HG03520 (cell line): ENCODE measurements at regions not wholly inside any gene's neighbourhood (a gene's known extent, or its start where the extent isn't known, plus 50 kb on each side); places are given as distances from the start of the nearest gene placed in this dataset.
"Not testable (repeated sequence)": the region's sequence is repeated elsewhere in the genome, so short reads cannot be mapped to it uniquely, and the experiment has no call there.

Source experiments
- ATAC-seq: cut with Tn5 transposase; IDR thresholded peaks from one replicate; pipeline ENCODE4 v1.9.1; 2021; ENCODE audit warnings: mild to moderate bottlenecking, moderate library complexity; ENCODE audit not compliant: unreplicated experiment

DNA sequence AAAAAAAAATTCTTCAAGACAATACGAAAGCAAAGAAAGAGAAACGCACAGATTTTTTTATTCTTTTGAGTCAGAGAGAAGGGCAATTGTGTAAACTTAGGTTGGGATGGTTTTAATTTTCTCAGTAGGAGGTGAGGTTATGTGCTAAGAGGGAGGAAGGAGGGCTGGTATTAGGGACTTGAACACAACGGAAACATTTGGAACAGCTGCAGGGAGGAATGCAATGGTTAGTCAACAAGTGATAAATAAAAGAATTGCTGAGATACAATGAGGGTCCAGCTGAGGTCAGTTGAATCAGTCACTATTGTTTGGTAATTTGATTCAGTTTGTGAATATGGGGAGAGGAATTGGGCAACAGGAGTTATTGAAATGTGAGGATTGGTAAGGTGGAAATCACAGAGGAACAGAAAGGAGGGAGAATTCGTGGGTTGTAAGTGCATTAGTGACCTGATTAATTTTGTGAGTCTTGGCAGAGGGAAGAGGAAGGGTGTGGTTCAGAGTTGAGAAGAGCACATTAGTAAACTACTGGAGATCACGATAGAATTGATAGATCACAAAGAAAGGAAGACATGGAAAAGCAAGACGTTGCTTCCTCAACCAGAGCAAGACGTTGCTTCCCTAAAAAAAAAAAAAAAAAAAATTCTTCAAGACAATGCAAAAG is 499.5 kb upstream of the SPRY2 start:
- no peak for ATAC-seq

GRCh38 chr13:80835902-80836301 is 495.0 kb upstream of the SPRY2 start:
- no peak for ATAC-seq

- ATAC-seq: no peak
Observed at GRCh38 chr13:80830431-80830830, 489.5 kb upstream of the SPRY2 start.

DNA sequence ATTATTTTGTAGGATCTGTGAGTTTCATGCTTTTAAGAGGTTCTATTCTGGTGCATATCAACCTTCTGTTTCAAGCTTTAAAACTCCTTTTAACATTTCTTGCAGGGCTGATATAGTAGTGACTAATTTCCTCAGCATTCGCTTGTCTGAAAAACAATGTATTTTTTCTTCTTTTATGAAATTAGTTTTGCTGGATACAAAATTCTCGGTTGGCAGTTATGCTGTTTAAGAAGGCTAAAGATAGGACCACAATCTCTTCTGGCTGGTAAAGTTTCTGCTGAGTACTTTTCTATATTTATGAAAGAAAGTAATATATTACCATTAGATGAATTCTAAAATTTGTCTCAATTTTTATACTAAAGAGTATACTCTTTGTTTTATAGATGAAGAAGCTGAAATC is 487.8 kb upstream of the SPRY2 start:
- no peak for ATAC-seq

DNA sequence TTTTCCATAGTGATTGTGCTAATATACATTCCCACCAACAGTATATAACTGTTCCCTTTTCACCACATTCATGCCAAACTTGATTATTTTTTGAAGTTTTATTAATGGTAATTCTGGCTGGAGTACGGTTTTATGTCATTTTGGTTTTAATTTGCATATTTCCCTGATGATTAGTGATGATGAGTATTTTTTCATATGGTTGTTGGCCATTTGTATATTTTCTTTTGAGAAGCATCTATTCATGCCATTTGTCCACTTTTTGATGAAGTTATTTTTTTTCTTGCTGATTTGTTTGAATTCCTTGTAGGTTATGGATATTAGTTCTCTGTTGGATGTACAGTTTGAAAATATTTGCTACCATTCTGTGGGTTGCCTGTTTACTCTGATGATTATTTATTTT is 484.4 kb upstream of the SPRY2 start:
- ATAC-seq: no peak

- ATAC-seq: no peak
Observed at GRCh38 chr13:80824229-80824628, 483.3 kb upstream of the SPRY2 start.

DNA sequence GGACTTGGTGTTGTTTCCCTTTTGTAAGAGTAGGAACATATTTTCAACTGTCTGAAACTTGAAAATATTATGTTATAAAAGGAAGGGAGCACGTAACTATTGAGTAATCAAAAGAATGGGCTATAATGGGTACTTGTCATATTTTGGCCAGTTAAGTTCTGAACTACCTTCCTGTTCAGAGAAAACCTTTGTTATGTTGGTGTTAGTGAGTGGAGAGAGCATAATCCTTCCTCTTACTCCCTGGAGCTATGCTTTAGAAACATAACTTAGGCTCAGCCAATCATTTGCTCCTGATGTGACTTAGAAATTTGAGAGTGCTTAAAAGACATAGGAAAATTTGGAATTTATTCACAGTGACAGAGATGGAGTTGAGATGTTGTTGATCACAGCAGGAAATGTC is 482.5 kb upstream of the SPRY2 start:
- ATAC-seq: no peak

DNA sequence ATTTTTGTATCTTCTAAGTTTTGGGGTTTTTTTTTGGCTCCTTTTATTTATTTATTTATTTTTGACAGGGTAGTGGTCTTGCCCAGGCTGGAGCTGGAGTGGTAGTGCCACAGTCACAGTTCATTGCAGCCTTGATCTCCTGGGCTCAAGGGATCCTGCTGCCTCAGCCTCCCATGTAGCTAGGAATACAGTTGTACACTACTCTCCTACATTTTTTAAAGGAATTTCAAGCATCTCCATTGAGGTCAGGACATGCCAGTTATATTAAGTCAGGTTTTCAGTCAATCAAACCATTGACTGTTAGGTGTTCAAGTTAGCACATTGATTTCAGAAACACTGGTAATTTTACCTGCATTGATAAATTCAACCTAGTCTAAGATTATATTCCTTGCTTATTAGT is 480.5 kb upstream of the SPRY2 start:
- ATAC-seq: no peak

- no peak for ATAC-seq
Observed at GRCh38 chr13:80817979-80818378, 477.1 kb upstream of the SPRY2 start.

GRCh38 chr13:80814541-80814940 is 473.6 kb upstream of the SPRY2 start:
- ATAC-seq: no peak

DNA sequence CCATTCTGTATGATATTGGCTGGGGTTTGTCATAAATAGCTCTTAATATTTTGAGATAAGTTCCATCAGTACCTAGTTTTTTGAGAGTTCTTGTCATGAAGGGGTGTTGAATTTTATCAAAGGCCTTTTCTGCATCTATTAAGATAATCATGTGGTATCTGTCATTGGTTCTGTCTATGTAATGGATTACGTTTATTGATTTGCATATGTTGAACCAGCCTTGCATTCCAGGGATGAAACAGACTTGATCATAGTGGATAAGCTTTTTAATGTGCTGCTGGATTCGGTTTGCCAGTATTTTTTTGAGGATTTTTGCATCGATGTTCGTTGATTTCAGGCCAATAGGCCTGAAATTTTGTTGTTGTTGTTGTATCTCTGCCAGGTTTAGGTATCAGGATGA is 469.4 kb upstream of the SPRY2 start:
- ATAC-seq: not testable (repeated sequence)

DNA sequence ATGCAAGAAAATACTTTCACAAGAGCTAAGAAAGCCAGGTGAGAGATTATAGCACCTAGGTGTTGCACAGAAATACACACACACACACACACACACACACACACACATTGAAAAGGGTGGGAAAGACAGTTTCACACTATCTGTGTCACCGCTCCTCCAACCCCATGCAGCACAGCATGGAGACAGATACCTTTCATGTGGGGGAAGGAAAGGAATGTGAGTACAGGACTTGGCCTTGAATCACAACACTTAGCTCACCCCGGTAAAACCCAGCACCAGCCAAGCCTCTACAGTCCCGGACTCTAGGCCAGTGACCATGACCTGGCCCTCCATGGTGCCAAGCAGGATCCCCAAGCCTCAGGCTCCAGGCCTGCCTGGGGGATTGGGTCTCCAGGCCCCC is 462.0 kb upstream of the SPRY2 start:
- no peak for ATAC-seq

GRCh38 chr13:80798576-80799133 is 457.7 kb upstream of the SPRY2 start:
- ATAC-seq: no peak

DNA sequence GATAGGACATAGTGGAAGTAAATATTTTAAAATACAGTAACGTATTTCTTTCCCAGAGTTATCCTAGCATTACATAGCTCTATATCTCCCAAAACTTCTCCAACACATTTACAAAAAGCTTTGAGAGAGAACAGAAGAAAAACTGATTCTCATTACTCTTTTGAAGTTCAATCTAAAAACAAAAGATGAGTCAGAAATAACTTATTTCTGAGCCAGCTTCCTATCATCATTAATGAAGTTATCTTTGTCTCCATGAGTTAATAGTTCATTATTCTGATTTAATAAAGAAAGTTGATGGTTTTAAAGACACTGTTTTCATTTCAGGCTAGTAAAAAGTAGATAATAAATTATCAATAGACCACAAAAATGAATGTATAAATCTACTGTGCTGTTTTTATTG is 446.7 kb upstream of the SPRY2 start:
- no peak for ATAC-seq

- no peak for ATAC-seq
Observed at GRCh38 chr13:80783926-80784565, 443.1 kb upstream of the SPRY2 start.

DNA sequence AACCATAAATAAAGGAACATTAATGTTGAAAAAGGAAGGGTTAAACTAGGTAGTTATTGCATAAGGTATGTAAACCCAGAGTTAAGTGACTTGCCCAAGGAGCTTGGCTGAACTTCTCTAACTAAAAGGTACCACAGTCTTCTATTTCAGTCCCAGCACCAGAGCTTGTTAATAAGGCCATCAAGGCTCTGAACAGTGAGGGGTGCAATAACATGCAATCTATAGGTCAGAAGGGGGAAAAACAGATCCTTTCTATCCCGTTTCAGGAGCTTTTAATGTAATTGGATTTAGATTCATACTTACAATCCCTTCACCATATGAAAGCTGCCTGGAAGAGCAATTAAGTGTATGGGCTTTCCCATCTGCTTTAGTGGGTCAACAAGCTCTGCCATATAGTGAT is 441.5 kb upstream of the SPRY2 start:
- no peak for ATAC-seq

DNA sequence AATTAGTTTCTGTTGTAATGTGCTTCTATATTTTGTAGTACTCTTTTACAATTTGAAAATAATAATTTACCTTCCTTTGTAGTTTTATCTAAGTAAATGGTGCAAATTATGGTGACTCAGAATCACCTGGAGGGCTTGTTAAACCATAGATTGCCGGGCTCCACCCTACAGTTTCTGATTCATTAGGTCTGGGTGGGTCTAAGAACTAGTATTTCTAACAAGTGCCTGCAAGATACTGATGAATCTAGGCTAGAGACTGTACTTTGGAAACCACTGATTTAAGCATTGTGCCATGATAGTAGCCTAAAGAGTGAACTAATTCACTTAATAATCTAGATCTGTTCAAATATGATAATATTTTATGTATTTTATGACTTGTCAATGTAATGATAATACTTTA is 437.4 kb upstream of the SPRY2 start:
- ATAC-seq: no peak

GRCh38 chr13:80757694-80758093 is 416.8 kb upstream of the SPRY2 start:
- ATAC-seq: no peak

DNA sequence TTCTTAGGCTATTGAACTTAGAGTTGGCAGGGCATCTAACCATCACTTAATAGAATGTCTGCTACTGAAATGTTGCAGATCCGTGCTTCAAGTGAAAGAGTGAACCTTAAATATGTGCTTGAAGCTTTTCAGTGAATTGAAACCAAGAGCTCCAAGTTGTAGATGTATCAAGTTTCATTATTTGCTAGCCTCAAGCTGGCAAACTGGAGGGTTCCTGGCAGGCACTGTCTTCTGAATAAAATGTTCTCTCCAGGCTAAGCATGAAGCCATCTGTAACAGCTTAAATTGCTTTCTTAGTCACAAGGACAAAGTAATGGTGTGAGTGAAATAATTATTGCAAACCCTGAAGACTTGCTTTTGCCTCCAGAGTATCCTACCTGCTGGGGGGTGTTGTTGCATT is 415.0 kb upstream of the SPRY2 start:
- no peak for ATAC-seq

DNA sequence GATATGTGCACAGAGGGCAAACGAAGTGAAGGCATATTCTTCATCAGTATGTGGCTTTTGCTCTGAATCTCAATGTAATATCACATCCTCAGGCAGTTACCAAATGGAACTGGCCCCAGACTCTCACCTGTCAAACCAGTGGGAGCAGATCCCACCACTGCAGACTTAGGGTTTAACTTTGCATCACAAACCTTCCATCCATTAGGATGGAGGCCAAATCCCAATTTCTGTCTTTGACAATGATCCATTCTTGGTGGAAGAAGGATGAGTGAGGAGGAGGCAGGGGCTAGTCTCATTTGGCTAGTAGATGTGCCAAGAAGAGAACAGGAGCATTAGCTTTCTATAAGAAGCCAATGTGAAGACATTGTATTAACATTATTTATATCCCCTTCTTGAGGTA is 413.5 kb upstream of the SPRY2 start:
- ATAC-seq: no peak

DNA sequence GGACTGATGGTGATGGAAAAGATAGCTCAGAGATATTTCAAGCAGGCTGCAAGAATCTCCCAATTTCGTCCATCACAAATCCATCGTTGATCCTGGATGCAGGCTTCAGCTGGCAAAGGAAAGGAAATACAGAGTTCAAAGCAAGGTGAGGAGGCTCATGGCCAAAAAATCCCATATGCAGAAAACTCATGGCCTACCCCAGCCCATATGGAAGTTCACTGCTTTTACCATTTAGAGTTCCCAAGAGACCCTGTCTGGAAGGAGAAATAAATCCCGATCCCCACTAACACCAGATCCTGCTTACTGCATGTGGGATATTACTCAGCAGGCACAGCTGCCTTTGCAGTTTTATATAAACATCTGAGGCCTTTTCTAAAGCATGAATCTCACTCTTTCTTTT is 412.9 kb upstream of the SPRY2 start:
- no peak for ATAC-seq

- ATAC-seq: no peak
Observed at GRCh38 chr13:80751854-80752253, 410.9 kb upstream of the SPRY2 start.
